Stimulated activated CD8-positive, alpha-beta memory T cell treated with anti-CD3 and anti-CD28 coated beads, Interleukin-7, amount 100 ng/mL, for 48 hours (primary cell): ENCODE measurements at regions not wholly inside any gene's neighbourhood (a gene's known extent, or its start where the extent isn't known, plus 50 kb on each side); places are given as distances from the start of the nearest gene placed in this dataset.

Experiments used
- DNase-seq, 2 donors: peaks; one replicate each; pipeline ENCODE4 v3.0.0-alpha.2; 2020; ENCODE audit warnings: low read depth in 1 of 2; ENCODE audit errors: extremely low read depth in 1 of 2

DNA sequence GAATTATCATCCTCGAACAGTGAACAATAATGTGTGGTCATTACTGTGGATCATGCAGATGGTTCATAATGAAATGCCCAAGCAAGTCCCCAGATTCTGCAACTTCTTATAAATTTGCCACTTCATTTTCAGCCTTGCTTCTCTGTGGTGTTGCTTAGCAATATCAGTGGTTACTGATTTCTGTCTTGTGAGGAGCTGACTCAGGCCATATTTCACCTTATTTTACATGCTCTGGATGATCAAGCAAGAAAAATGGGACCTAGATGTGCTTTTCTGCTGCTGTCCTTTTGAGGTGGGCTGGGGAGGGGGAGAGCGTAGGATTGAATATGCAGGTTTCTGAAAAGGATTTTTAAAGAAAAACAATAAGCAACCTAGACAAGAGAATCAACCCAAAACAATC, 188.3 kb downstream of the SLC24A2 start:
- no peak for DNase-seq

GRCh38 chr9:19598722-19599121, 189.9 kb downstream of the ACER2 start:
- DNase-seq = no peak

- DNase-seq = no peak
These were observed 188.4 kb downstream of the ACER2 start for GRCh38 chr9:19597176-19597575.

- no peak for DNase-seq
These were observed 186.2 kb downstream of the ACER2 start for GRCh38 chr9:19595003-19595402.

GRCh38 chr9:19587678-19588077, 178.9 kb downstream of the ACER2 start:
- DNase-seq = no peak

DNA sequence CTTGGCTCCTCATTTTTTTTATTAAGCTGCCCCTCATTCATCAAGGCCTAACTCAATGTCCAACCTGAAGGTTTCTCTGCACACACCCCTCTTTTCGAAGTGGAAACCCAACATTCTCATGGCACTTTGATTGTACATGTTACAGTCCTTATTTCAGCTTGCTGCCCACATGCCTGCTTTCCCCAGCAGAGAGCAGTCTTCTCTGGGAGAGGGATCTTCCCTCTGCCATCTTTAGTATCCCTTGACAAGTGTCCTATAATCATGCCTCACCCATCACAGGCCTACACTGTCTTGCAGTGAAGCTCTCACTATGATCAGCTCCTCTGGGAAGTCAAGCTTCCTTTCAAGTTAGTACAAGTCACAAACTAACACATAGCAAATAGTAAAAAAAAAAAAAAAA, 175.1 kb downstream of the ACER2 start:
- DNase-seq = no peak

DNA sequence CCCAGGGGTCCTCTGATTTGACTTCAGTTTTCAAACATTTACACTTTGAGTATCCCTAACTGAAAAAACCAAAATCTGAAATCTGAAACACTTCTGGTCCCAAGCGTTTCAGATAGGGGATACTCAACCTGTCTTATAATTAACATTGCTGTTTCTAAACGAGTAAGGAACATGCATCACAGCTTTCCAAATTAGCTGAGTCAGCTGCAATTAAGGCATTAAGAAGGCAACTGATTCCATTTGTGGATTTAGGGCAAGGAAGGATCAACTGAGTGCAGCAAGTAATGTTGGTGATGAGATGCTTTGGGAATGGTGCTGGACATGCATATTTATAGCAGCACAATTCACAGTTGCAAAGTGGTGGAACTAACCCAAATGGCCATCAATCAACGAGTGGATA, 168.6 kb downstream of the ACER2 start:
- no peak for DNase-seq

- no peak for DNase-seq
These were observed 160.1 kb downstream of the ACER2 start for GRCh38 chr9:19568946-19569345.

- no peak for DNase-seq
These were observed 155.7 kb downstream of the ACER2 start for GRCh38 chr9:19564396-19565061.

- no peak for DNase-seq
These were observed 146.4 kb downstream of the ACER2 start for GRCh38 chr9:19555214-19555613.

GRCh38 chr9:19554529-19554928, 145.7 kb downstream of the ACER2 start:
- DNase-seq = no peak

DNA sequence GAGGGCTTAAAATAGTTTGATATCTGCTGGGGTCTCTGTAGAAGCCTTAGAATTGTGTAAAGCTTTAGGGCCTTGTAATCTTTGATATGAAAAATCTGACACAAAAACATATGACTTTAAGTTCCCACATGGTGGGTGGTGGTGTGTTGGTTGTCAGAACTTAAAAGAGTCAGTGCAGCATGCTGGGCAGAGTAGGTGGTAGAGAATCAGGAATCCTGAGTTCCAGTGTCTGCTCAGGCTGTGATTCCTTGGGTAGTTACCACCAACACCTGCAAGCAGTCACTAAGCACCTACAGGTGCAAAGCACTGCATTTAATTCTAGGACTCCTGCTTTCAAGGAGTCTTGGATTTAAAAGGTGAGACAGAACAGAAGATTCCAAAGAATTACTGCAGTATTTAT, 144.6 kb downstream of the ACER2 start:
- DNase-seq = no peak

- DNase-seq = no peak
These were observed 143.7 kb downstream of the ACER2 start for GRCh38 chr9:19552282-19553105.

DNA sequence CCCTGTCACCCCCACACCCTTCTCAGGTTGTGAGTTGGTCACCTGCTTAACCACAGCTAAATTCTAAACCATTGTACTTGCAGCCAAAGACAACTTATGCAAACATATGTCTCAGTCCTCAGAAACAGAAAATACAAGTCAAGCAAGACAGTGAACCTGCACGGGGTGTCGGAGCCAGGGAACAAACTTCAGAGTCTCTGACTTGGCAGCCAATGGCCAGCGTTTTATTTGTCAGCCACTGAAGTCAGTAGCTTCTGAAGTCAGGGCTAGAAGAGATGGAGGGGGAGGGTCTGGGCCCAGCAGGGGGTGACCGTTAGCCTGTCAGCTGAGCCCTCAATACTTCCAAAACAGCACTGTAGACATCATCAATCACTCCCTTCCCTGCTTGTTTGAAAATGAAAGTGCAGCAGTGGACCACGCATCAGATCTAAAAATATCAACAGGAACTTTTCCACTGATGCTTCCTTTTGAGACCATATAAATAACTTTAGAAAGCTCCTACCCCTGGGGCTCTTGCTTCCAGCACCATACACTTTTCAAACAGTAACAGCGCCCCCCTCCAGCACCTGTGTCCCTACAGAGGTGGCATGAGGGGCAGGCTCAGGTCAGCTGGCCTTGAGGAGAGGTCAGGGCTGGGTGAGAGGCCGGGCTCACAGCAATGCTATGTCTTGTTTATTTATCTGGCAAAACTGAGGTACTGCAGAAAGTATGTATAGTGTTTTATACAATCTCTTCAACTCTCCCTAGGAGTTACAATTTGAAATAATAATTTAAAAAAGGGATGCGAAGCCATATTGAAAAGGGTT, 142.5 kb downstream of the ACER2 start:
- no peak for DNase-seq

- no peak for DNase-seq
These were observed 141.2 kb downstream of the ACER2 start for GRCh38 chr9:19550009-19550408.

DNA sequence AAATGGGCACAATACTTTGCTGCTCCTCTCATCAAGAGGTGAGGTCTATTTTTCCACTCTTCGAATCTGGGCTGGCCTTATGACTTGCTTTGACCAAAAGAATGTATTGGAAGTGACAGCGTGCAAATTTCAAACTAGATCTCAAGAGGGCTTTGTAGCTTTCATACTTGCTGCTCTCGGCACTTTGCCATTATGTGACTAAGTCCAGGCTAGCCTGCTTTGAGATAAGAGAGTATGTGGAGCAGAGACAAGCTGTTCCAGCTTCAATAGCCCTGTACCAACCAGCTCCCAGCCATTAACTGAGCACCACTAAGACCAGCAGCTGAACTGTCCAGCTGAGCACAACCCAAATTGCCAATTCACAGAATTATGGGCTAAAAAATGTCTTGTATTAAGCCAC, 124.6 kb downstream of the ACER2 start:
- no peak for DNase-seq

- no peak for DNase-seq
These were observed 118.9 kb downstream of the ACER2 start for GRCh38 chr9:19527663-19528062.

DNA sequence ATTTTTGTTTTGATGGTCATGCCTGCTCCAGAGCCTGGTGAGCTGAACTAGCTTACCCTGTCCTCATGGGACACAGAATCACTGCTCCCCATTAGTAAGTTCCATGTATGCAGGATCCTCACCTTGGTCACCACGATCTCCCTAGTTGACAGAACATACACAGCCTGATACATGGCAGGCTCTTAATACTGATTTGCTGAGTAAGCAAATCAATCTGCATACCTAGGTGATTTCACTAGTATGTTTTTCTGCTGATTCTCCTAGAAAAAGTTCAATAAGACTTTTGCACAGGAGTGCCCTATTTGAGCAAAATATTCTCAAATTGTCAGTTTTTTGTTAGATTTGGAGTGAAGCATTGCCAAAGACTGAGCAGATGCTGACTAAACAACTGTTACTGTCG, 113.7 kb downstream of the ACER2 start:
- no peak for DNase-seq

- no peak for DNase-seq
These were observed 112.4 kb downstream of the ACER2 start for GRCh38 chr9:19521205-19521604.

GRCh38 chr9:19517202-19517942, 108.6 kb downstream of the ACER2 start:
- no peak for DNase-seq

DNA sequence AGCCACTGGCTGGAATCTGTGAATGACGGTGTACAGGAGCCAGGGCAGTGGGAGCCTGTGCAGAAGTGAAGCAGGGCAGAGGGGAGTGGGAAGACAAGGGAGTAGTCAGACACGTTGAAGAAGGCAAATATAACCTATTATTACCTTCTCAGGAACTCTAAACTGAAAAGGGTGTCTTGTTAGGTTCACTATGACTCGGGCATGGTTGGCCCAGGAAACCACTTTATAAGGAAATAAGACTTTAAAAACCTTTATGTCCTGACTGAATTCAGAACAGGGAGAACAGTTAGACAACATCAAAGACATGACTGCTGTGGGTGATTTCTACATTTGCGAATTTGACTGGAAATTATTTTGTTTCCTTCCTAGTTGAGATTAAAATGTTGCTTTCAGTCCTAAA, 107.5 kb downstream of the ACER2 start:
- no peak for DNase-seq
